Body of pancreas (tissue), 4 donors: ENCODE measurements at regions not wholly inside any gene's neighbourhood (a gene's known extent, or its start where the extent isn't known, plus 50 kb on each side); places are given as distances from the start of the nearest gene placed in this dataset.

Source experiments
- POLR2A ChIP-seq, 3 donors: fragments of 450-650 bp; IDR thresholded peaks; one replicate each; pipeline ENCODE4 v1.6.1; 2016; ENCODE audit warnings: antibody characterized with exemption in 3 of 3, mild to moderate bottlenecking in 2 of 3
- TF ChIP-seq, protein P1 (sequence below), 7 experiments: fragments of 450-650 bp in 4 of 7; fragments of 200-600 bp in 3 of 7; sonication (generic) in 3 of 7; IDR thresholded peaks; one replicate each; pipeline ENCODE4 v1.5.1; 2016 to 2019; ENCODE audit warnings: antibody characterized with exemption in 7 of 7

DNA sequence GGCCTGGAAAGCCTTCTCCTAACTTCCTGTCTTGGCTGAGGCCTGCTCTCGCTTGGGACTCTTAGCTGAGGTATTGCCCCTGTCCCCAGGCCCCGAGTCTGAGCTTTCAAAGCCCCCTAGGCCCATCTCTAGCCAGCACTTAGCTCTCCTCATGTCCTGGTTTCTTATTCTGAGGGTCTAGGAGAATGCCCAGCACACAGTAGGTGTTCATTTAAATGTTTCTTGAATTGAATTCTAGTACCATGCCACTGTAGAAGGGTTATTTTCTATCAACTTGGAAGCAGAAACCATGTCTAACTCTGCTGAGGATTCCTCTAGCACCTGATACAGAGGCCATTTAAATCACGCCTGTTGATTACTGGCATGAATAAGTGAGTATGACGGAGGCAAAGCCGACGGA is 98.5 kb downstream of the VEGFA start:
- TF ChIP-seq POLR2A (IDR thresholded peaks at IDR 0.05): no peak
- TF ChIP-seq, protein P1, sequence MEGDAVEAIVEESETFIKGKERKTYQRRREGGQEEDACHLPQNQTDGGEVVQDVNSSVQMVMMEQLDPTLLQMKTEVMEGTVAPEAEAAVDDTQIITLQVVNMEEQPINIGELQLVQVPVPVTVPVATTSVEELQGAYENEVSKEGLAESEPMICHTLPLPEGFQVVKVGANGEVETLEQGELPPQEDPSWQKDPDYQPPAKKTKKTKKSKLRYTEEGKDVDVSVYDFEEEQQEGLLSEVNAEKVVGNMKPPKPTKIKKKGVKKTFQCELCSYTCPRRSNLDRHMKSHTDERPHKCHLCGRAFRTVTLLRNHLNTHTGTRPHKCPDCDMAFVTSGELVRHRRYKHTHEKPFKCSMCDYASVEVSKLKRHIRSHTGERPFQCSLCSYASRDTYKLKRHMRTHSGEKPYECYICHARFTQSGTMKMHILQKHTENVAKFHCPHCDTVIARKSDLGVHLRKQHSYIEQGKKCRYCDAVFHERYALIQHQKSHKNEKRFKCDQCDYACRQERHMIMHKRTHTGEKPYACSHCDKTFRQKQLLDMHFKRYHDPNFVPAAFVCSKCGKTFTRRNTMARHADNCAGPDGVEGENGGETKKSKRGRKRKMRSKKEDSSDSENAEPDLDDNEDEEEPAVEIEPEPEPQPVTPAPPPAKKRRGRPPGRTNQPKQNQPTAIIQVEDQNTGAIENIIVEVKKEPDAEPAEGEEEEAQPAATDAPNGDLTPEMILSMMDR (IDR thresholded peaks at IDR 0.05): no peak
